ENCODE measurements at regions not wholly inside any gene's neighbourhood (a gene's known extent, or its start where the extent isn't known, plus 50 kb on each side); places are given as distances from the start of the nearest gene placed in this dataset.

GRCh38 chr9:134487066-134487710 lies 154.4 kb upstream of the COL5A1 start:
- no peaks in the 10 kb centered on the region for H3K36me3 ChIP-seq
- WGBS = 90% methylated on average over 15 of the region's 15 CpGs
- H3K27ac ChIP-seq = no peak overlapping the region
- TF ChIP-seq CTCF (IDR thresholded peaks at IDR 0.05) = no peak
- no peak for TF ChIP-seq POLR2AphosphoS5 (IDR thresholded peaks at IDR 0.05)
- no peak for TF ChIP-seq POLR2A (IDR thresholded peaks at IDR 0.05)
- intact Hi-C loops (cut with DNase I) = no loop called here
- H3K4me3 ChIP-seq = no peak overlapping the region
- H3K27me3 ChIP-seq (replicated peaks; ENCODE audit: insufficient read depth) = no peaks in the 10 kb centered on the region
- no peaks in the 10 kb centered on the region for H3K9me3 ChIP-seq
- no peaks in the 10 kb centered on the region for H3K4me1 ChIP-seq (replicated peaks)
- no peak for DNase-seq (ENCODE audit: low spot score)

GRCh38 chr9:134488331-134489280 lies 153.0 kb upstream of the COL5A1 start:
- DNase-seq (ENCODE audit: low spot score) = no peak
- Histone ChIP-seq H3K27ac (no peak overlapping the region), H3K27me3 (replicated peaks; ENCODE audit: insufficient read depth) (no peaks in the 10 kb centered on the region), H3K36me3 (no peaks in the 10 kb centered on the region), H3K4me1 (replicated peaks) (no peaks in the 10 kb centered on the region), H3K9me3 (no peaks in the 10 kb centered on the region), H3K4me3 (no peak overlapping the region)
- intact Hi-C loops (cut with DNase I) = no loop called here
- 47% methylated on average over 28 of the region's 32 CpGs for WGBS
- TF ChIP-seq POLR2A (IDR thresholded peaks at IDR 0.05) (no peak), CTCF (IDR thresholded peaks at IDR 0.05) (no peak), POLR2AphosphoS5 (IDR thresholded peaks at IDR 0.05) (no peak)

- WGBS = 95% methylated on average over 13 of the region's 13 CpGs
Measured at GRCh38 chr9:134489621-134490408, 151.8 kb upstream of the COL5A1 start.

GRCh38 chr9:134490446-134490845 lies 151.2 kb upstream of the COL5A1 start:
- intact Hi-C loops (cut with DNase I) = no loop called here
- Histone ChIP-seq H3K27me3 (replicated peaks; ENCODE audit: insufficient read depth) (no peaks in the 10 kb centered on the region), H3K9me3 (no peaks in the 10 kb centered on the region), H3K36me3 (no peaks in the 10 kb centered on the region), H3K27ac (no peak overlapping the region), H3K4me1 (replicated peaks) (no peaks in the 10 kb centered on the region), H3K4me3 (no peak overlapping the region)
- DNase-seq (ENCODE audit: low spot score) = no peak
- 86% methylated on average over 9 of the region's 9 CpGs for WGBS
- TF ChIP-seq POLR2AphosphoS5 (IDR thresholded peaks at IDR 0.05) (no peak), CTCF (IDR thresholded peaks at IDR 0.05) (no peak), POLR2A (IDR thresholded peaks at IDR 0.05) (no peak)

More at GRCh38 chr9:134489621-134490408, 151.8 kb upstream of the COL5A1 start:
- intact Hi-C loops (cut with DNase I) = no loop called here
- no peak for DNase-seq (ENCODE audit: low spot score)
- no peak for TF ChIP-seq CTCF (IDR thresholded peaks at IDR 0.05)
- no peak for TF ChIP-seq POLR2A (IDR thresholded peaks at IDR 0.05)
- no peak for TF ChIP-seq POLR2AphosphoS5 (IDR thresholded peaks at IDR 0.05)
- H3K27ac ChIP-seq = no peak overlapping the region
- no peaks in the 10 kb centered on the region for H3K27me3 ChIP-seq (replicated peaks; ENCODE audit: insufficient read depth)
- H3K36me3 ChIP-seq = no peaks in the 10 kb centered on the region
- H3K4me3 ChIP-seq = no peak overlapping the region
- H3K4me1 ChIP-seq (replicated peaks) = no peaks in the 10 kb centered on the region
- no peaks in the 10 kb centered on the region for H3K9me3 ChIP-seq

Data from prostate gland (tissue), 2 donors.